BLaER1 treated with 17β-estradiol and CSF1 and Interleukin-3, amounts not matched to agents 10 nM and 100 nM (cell line): ENCODE measurements at regions not wholly inside any gene's neighbourhood (a gene's known extent, or its start where the extent isn't known, plus 50 kb on each side); places are given as distances from the start of the nearest gene placed in this dataset.
"Not testable (repeated sequence)": the region's sequence is repeated elsewhere in the genome, so short reads cannot be mapped to it uniquely, and the experiment has no call there.

Source experiments
- H3K27ac ChIP-seq, 11 experiments: shearing (Covaris generic); formaldehyde crosslinking; 2 replicates each; pipeline ENCODE4 v1.8.1; 2022
- H3K27me3 ChIP-seq, 11 experiments: shearing (Covaris generic); formaldehyde crosslinking; 2 replicates each; pipeline ENCODE4 v1.8.1; 2022
- H3K36me3 ChIP-seq, 11 experiments: shearing (Covaris generic); formaldehyde crosslinking; 2 replicates each; pipeline ENCODE4 v1.8.1; 2022
- H3K4me1 ChIP-seq, 10 experiments: shearing (Covaris generic); formaldehyde crosslinking; 2 replicates each; pipeline ENCODE4 v1.8.1; 2022
- H3K4me2 ChIP-seq, 11 experiments: shearing (Covaris generic); formaldehyde crosslinking; 2 replicates each; pipeline ENCODE4 v1.8.1; 2022
- H3K4me3 ChIP-seq, 10 experiments: shearing (Covaris generic); formaldehyde crosslinking; 2 replicates each; pipeline ENCODE4 v1.8.1; 2022
- H3K9ac ChIP-seq, 11 experiments: shearing (Covaris generic); formaldehyde crosslinking; 2 replicates each; pipeline ENCODE4 v1.8.1; 2022
- H3K9me3 ChIP-seq, 11 experiments: shearing (Covaris generic); formaldehyde crosslinking; replicated peaks in 1 of 11; 2 replicates each; pipeline ENCODE4 v1.8.1; 2022
- H4K20me1 ChIP-seq, 11 experiments: shearing (Covaris generic); formaldehyde crosslinking; 2 replicates each; pipeline ENCODE4 v1.8.1; 2022
- Cebpa-rat ChIP-seq, 11 experiments: shearing (Covaris generic); IDR thresholded peaks; 2 replicates each; pipeline ENCODE4 v1.8.1; 2022

DNA sequence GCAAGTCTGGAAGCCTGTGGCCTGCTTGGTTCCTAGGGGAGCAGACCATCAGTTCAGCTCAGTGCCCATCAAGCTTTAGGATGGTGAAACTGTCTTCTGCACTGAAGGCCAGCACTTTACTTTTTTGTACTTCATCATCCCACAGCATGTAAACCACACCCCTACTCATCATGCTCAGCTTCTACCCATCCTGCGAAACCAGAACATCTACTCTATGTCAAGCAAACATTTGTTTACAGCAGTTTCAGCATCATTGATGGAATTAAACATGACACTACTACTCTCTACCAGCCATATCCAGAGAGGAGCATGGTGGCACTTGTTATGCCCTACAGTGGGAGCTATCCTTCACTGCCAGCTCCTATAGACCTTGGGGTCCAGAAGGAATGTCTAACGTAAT lies 306.6 kb downstream of the SOX2 start:
- Histone ChIP-seq H3K9ac (no peak overlapping the region), H4K20me1 (no peaks in the 10 kb centered on the region), H3K27ac (no peak overlapping the region), H3K4me2 (no peak overlapping the region), H3K4me3 (no peak overlapping the region), H3K27me3 (no peaks in the 10 kb centered on the region), H3K4me1 (peaks cover 0 to 22% (median 12%) of the 10 kb centered on the region in 10 experiments; a peak in 10 of 20 replicates), H3K36me3 (no peaks in the 10 kb centered on the region), H3K9me3 (peaks cover 0 to 7% (median 0%) of the 10 kb centered on the region in 11 experiments; a peak in 5 of 22 replicates)
- TF ChIP-seq Cebpa-rat (IDR thresholded peaks at IDR 0.05) = no peak

DNA sequence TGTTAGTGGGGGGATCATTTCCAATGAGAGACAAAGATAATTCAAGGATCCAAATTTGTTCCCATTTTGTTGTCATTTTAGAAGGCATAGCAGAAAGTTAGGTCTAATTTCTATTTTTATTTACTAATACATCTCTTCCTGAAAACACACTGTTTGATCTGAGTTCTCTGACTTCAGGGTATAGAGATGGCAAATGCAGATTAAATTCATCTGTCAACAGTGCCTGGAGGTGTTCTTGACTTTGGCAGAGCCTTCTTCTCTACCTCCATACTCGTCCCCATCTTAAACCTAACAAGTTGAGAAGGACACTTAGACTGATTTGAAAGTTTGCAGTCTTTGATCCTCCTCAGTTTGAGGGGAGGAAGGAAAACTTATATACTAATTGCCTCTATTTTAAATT lies 308.2 kb downstream of the SOX2 start:
- H3K27me3 ChIP-seq = no peaks in the 10 kb centered on the region
- H3K36me3 ChIP-seq = no peaks in the 10 kb centered on the region
- no peak overlapping the region for H3K4me3 ChIP-seq
- no peak overlapping the region for H3K27ac ChIP-seq
- peaks cover 0 to 22% (median 12%) of the 10 kb centered on the region in 10 experiments; a peak in 10 of 20 replicates for H3K4me1 ChIP-seq
- H3K4me2 ChIP-seq = peak overlapping the region in 6 of 11 experiments; percentile 19 to 51 (median 24); a peak in 11 of 22 replicates
- no peak overlapping the region for H3K9ac ChIP-seq
- H3K9me3 ChIP-seq = peaks cover 0 to 7% (median 0%) of the 10 kb centered on the region in 11 experiments; a peak in 5 of 22 replicates
- no peak for TF ChIP-seq Cebpa-rat (IDR thresholded peaks at IDR 0.05)
- no peaks in the 10 kb centered on the region for H4K20me1 ChIP-seq

DNA sequence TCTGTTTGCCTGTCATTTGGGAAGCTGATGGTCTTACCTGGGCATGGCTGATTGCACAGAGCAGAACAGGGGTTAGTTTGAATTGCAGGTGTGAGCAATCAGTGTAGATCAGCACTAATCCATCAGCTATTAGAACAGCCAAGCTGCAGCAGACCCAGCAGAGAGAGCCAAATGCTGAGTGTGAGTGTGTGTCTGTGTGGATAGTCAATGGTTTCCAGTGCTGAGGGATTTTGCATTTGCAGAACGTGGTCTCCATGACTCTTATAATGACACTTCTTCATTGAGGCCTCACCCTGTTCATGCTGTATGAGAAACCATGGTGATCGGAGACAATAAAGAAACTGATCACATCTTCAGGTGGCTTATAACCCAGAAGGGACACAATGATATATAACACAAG lies 312.1 kb downstream of the SOX2 start:
- Histone ChIP-seq H3K27ac (no peak overlapping the region), H4K20me1 (no peaks in the 10 kb centered on the region), H3K27me3 (no peaks in the 10 kb centered on the region), H3K9me3 (peaks cover 0 to 7% (median 0%) of the 10 kb centered on the region in 11 experiments; a peak in 5 of 22 replicates), H3K36me3 (no peaks in the 10 kb centered on the region), H3K4me2 (no peak overlapping the region), H3K4me3 (no peak overlapping the region), H3K4me1 (peaks cover 0 to 22% (median 12%) of the 10 kb centered on the region in 10 experiments; a peak in 10 of 20 replicates), H3K9ac (no peak overlapping the region)
- no peak for TF ChIP-seq Cebpa-rat (IDR thresholded peaks at IDR 0.05)

DNA sequence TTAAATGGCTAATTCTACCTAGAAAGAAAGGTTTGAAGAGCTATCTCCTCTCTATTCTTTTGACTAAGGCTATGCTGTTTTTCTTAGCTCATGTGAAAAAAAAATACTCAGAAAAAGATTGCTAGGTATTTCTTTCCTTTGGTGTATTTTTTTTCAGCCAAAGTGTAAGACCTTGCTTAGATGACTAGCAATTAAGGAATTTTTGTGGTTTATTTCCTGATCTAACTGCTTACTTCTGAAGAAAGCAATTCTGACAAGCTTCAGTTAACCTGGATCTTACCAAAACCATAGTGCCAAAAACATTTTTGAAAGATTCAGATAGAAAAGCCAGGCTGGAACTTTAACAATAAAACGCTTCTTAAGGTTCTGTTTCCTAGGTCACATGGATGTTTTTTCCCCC lies 315.6 kb downstream of the SOX2 start:
- H3K9me3 ChIP-seq = no peaks in the 10 kb centered on the region
- no peaks in the 10 kb centered on the region for H4K20me1 ChIP-seq
- no peak overlapping the region for H3K4me3 ChIP-seq
- no peak for TF ChIP-seq Cebpa-rat (IDR thresholded peaks at IDR 0.05)
- H3K4me2 ChIP-seq = no peak overlapping the region
- no peaks in the 10 kb centered on the region for H3K27me3 ChIP-seq
- no peaks in the 10 kb centered on the region for H3K4me1 ChIP-seq
- H3K27ac ChIP-seq = no peak overlapping the region
- no peak overlapping the region for H3K9ac ChIP-seq
- no peaks in the 10 kb centered on the region for H3K36me3 ChIP-seq

DNA sequence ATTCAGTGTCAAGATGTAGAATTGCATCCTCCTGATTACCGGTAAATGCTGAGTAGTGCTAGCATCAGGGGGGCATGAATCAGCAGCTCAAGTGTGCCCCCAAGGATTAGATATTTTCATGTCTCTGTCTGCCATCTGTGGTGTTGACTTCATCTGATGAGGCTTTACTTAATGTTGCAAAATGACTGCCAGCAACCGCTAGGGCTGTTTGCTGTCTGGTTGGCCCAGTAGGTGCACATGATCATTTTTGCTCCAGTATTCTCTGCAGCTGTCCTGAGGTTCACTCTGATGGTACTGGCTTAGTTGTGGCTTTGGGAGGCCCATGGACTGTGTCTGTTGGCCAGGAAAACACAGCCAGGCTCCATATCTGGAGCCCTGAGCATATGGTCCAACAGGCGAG lies 316.4 kb downstream of the SOX2 start:
- Histone ChIP-seq H3K9ac (no peak overlapping the region), H3K9me3 (no peaks in the 10 kb centered on the region), H3K4me2 (no peak overlapping the region), H3K4me1 (no peaks in the 10 kb centered on the region), H3K27me3 (no peaks in the 10 kb centered on the region), H3K36me3 (no peaks in the 10 kb centered on the region), H3K27ac (no peak overlapping the region), H4K20me1 (no peaks in the 10 kb centered on the region), H3K4me3 (no peak overlapping the region)
- no peak for TF ChIP-seq Cebpa-rat (IDR thresholded peaks at IDR 0.05)

DNA sequence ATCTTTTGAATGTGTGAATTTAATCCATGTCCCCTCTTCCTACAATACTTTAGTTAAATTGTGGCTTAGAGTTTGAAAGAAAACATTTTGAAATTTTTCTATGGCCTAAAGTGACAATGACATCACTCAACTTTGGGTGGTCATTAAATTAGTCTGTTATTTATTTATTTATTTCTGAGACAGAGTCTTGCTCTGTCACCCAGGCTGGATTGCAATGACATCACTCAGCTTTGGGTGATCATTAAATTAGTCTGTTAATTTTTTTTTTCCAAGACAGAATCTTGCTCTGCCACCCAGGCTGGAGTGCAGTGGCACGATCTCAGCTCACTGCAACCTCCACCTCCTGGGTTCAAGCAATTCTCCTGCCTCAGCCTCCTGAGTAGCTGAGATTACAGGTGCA lies 322.5 kb downstream of the SOX2 start:
- not testable (repeated sequence) for H3K9me3 ChIP-seq, H3K27ac ChIP-seq, H3K4me2 ChIP-seq, H3K36me3 ChIP-seq, H3K27me3 ChIP-seq, H3K4me3 ChIP-seq, H3K9ac ChIP-seq, H4K20me1 ChIP-seq, H3K4me1 ChIP-seq

DNA sequence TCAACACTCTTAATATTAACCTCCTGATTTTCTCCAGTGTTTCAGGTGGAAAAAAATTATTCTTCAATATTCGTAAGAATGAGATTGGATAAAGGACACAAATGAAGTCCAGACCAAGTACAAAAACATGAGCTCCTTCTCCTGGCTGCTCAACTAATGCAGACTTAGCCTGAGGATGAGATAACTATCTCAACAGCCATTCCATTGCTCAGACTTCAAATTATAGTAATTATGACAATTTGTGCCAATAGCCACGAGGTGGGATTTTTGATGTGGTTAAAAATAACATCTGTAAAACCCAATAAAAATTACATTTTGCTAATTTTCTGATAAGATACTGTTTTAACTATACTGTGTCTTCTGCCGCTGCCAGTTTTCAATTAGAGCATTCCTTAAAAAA lies 323.6 kb downstream of the SOX2 start:
- H3K27ac ChIP-seq = no peak overlapping the region
- no peaks in the 10 kb centered on the region for H3K36me3 ChIP-seq
- no peaks in the 10 kb centered on the region for H3K9me3 ChIP-seq
- no peak overlapping the region for H3K9ac ChIP-seq
- H3K27me3 ChIP-seq = no peaks in the 10 kb centered on the region
- no peak overlapping the region for H3K4me3 ChIP-seq
- H4K20me1 ChIP-seq = no peaks in the 10 kb centered on the region
- H3K4me1 ChIP-seq = no peaks in the 10 kb centered on the region
- H3K4me2 ChIP-seq = no peak overlapping the region
- TF ChIP-seq Cebpa-rat (IDR thresholded peaks at IDR 0.05) = no peak

DNA sequence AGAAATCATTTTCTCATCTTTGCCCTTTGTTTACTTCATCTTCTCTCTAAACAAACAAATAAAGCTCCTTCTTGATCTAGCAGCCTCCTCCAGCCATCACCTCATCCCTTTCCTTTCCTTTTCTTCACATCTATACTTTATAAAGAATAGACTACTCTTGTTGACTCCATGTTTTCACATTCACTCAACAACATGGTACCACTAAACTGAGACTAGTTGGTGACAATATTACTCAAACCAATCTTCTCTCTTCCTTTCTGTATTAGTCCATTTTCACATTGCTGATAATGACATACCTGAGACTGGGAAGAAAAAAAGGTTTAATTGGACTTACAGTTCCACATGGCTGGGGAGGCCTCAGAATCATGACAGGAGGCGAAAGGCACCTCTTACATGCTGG lies 324.7 kb downstream of the SOX2 start:
- no peak overlapping the region for H3K4me2 ChIP-seq
- H3K4me1 ChIP-seq = no peaks in the 10 kb centered on the region
- no peaks in the 10 kb centered on the region for H4K20me1 ChIP-seq
- TF ChIP-seq Cebpa-rat (IDR thresholded peaks at IDR 0.05) = no peak
- H3K9ac ChIP-seq = no peak overlapping the region
- H3K27ac ChIP-seq = no peak overlapping the region
- no peaks in the 10 kb centered on the region for H3K36me3 ChIP-seq
- no peak overlapping the region for H3K4me3 ChIP-seq
- no peaks in the 10 kb centered on the region for H3K9me3 ChIP-seq
- no peaks in the 10 kb centered on the region for H3K27me3 ChIP-seq

DNA sequence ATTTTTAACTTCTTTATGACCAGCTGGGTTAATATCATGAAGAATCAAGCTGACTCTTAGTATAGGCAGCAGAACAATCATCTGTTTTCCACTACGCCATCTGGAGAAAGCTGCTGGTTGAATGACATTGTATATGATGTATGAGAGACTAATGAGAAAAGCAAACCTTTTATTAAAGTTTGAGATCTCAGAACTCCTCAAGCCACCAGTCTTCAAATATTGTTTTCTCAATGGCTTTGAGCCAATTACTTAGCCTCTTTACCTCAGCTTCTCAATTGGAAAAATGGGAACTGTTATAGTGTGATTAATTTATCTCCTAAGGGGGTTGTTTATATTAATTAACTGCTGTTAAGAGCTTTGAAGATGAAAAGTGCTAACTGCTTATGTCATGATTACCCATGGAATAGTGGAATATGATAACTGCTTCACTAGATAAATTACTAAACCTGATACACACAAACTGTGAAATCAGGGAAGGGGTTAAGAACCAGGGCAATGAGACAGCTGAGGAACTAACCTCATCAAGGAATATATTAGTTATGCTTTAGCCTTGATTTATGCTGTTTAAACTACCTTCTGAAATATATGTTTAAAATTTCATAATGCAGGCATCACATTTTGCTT lies 330.1 kb downstream of the SOX2 start:
- H3K4me1 ChIP-seq = no peaks in the 10 kb centered on the region
- no peak overlapping the region for H3K27ac ChIP-seq
- H3K9ac ChIP-seq = no peak overlapping the region
- no peak overlapping the region for H3K4me3 ChIP-seq
- no peaks in the 10 kb centered on the region for H3K9me3 ChIP-seq
- H3K27me3 ChIP-seq = no peaks in the 10 kb centered on the region
- H3K36me3 ChIP-seq = no peaks in the 10 kb centered on the region
- H3K4me2 ChIP-seq = no peak overlapping the region
- no peaks in the 10 kb centered on the region for H4K20me1 ChIP-seq
- no peak for TF ChIP-seq Cebpa-rat (IDR thresholded peaks at IDR 0.05)

DNA sequence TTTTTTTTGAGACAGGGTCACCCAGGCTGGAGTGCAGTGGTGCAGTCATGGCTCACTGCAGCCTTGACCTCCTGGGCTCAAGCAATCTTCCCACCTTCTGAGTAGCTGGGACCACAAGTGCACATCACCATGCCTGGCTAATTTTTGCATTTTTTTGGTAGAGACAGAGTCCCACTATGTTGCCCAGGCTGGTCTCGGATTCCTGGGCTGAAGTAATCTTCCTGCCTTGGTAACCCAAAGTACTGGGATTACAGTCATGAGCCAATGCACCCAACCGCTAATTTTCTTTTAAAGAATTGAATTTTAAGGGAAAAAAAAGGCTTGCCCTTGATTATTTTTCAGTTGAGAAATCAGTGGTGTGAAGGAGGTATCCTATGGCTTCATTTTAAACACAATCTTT lies 334.0 kb downstream of the SOX2 start:
- H3K9ac ChIP-seq = no peak overlapping the region
- no peak overlapping the region for H3K27ac ChIP-seq
- no peaks in the 10 kb centered on the region for H3K27me3 ChIP-seq
- no peaks in the 10 kb centered on the region for H3K9me3 ChIP-seq
- H4K20me1 ChIP-seq = no peaks in the 10 kb centered on the region
- TF ChIP-seq Cebpa-rat (IDR thresholded peaks at IDR 0.05) = no peak
- no peaks in the 10 kb centered on the region for H3K36me3 ChIP-seq
- no peak overlapping the region for H3K4me2 ChIP-seq
- H3K4me3 ChIP-seq = no peak overlapping the region
- H3K4me1 ChIP-seq = 0 out of 20 replicates have a peak, but pooled peaks cover 0 to under 1% (median 0%) of the 10 kb centered on the region in 10 experiments
